Stimulated activated CD4-positive, alpha-beta T cell treated with anti-CD3 and anti-CD28 coated beads, Interleukin-12 subunit alpha, Interleukin-12 subunit beta, amount 100 ng/mL, for 4 hours (primary cell): ENCODE measurements at regions not wholly inside any gene's neighbourhood (a gene's known extent, or its start where the extent isn't known, plus 50 kb on each side); places are given as distances from the start of the nearest gene placed in this dataset.

Experiments
- DNase-seq: peaks from one replicate; pipeline ENCODE4 v3.0.0-alpha.2; 2020

GRCh38 chr6:37555040-37555781 lies 55.5 kb upstream of the CCDC167 start:
- no peak for DNase-seq

DNA sequence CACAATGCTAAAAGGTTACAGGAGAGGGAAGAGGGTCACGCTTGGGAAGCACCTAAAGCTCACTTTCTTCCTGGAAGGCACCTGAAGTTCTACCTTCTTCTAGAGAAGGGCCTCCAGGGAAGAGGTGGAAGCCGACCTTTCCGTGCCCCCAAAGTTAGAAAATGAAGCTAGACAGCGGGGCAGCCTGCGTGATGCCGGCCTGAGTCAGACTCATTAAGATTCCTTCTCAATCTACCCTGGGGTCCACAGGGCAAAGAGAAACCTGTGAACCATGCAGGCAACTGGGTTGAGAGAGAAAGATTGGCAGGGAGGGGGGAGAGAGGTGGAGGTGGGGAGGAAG lies 54.8 kb upstream of the CCDC167 start:
- DNase-seq, result no peak

DNA sequence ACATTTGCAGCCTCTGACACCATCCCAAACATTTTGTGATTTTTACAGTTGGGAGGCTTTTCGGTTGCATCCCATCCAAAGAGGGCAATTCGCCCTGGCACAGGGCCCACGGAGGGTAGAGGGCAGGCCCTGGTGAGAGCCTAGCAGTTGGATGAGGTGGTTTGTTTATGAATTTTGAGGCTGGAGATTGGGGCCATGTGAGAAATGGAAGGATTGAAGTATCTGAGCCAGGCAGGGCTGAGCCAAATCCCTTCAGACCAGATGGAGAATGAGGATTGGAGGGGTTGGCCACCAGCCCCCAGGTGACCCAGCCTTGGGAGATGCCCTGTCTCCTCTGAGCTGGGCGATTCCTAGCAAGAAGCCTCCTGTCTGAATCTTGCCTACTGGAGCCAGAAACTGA lies 52.6 kb upstream of the CCDC167 start:
- no peak for DNase-seq

GRCh38 chr6:37551867-37552266 lies 52.2 kb upstream of the CCDC167 start:
- DNase-seq, result no peak

DNA sequence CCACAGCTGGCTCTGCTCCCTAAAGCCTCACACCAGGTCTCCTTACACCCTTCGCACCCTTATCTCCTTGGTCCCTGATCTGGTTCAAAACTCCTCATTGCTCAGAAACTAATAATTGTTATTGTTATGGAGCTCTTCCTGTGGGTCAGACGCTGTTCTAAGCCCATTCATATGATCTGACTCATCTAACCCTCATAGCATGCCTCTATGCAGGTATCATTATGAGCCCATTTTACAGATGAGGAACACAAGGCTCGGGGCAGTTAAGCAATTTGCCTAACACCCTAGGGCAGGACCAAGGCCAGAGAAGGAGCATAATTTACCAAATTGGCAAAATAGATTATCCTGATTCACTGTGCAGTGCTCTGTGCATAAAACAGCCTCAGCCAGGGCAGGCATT lies 51.8 kb upstream of the CCDC167 start:
- no peak for DNase-seq

DNA sequence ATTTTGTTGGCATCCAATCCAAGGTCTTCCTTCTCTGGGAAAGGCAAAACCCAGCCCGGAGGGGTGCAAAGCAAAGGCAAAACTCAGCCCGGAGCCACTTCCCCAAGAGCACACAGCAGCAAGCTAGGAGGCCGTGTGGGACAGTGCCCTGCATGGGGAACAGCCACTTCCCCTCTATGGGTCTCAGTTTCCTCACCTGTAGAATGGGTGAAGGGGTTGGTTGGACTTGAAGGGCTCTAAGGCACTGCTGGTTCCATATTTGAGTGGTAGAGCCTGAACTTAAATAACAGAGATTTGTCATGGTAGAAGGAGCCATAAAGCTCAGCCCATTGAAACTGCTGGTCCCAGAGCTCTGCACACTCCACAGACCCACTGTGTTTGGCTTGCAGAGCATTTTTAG lies 51.3 kb upstream of the CCDC167 start:
- no peak for DNase-seq

DNA sequence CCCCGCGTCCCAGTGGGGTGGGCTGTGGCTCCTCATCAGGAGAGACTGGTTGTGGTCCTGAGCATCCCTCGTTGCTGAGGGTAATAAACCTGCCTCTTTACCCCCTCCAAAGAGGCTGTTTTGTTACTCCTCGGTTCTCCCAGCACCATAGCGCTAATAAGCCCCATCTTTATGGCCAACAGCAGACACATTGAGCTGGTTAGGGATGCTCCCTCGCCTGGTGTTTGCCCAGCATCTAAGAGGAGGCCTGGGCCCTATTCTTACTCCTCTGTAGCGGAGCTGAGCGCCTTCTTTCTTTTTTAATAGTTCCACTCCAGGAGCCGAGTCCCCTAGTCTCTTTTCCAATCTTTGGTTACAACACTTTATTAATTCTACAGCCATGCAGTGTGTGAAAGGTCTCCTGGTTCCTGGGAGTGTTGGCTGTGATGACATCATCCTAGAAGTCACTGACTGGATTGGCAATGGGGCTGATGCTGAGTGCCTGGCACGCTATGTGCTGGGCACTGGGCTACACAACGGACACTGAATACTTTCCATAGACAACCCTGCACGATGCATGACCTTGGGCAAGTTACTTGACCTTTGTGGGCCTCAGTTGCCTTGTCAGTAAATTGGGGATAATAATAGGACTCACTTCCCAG lies 50.6 kb upstream of the CCDC167 start:
- DNase-seq, result no peak

DNA sequence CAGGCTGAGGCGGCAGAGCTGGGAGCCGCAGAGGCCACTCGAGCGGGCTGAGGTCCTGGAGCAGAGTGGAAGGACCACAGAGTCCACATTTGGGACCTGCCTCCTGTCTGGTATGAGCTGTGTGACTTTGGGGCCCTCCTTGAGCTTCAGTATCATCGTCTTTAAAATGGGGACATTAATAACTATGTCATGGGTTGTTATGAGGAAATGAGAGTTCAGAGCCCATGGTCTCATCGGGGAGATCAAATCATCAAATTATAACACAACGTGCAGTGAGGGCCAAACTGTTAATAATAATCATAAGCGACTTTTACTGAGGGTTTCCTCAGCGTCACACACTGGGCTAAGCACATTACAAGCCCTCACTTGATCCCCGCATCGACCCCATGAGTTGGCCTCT lies 49.9 kb upstream of the CCDC167 start:
- no peak for DNase-seq
